IMR-90 (cell line): ENCODE measurements at regions not wholly inside any gene's neighbourhood (a gene's known extent, or its start where the extent isn't known, plus 50 kb on each side); places are given as distances from the start of the nearest gene placed in this dataset.
"Not testable (repeated sequence)": the region's sequence is repeated elsewhere in the genome, so short reads cannot be mapped to it uniquely, and the experiment has no call there.

ENCODE experiments used
- CEBPB ChIP-seq: IDR thresholded peaks from 2 replicates; pipeline ENCODE4 v1.6.1; 2012; ENCODE audit warnings: low read depth, low read length, improper control_type of control experiment
- CHD1 ChIP-seq: IDR thresholded peaks from 2 replicates; pipeline ENCODE4 v1.6.1; 2012; ENCODE audit warnings: low read depth, low read length, improper control_type of control experiment
- CTCF ChIP-seq: conservative IDR thresholded peaks from 2 replicates; pipeline ENCODE4 v1.5.1; 2012; ENCODE audit warnings: mild to moderate bottlenecking, low read depth, low read length, improper control_type of control experiment
- MXI1 ChIP-seq: IDR thresholded peaks from 2 replicates; pipeline ENCODE4 v1.6.1; 2012; ENCODE audit warnings: low read depth, mild to moderate bottlenecking, low read length, moderate library complexity, borderline replicate concordance
- NFE2L2 ChIP-seq: fragments of 150-350 bp; IDR thresholded peaks from 2 replicates; pipeline ENCODE4 v1.6.1; 2016; ENCODE audit warnings: low read depth, mild to moderate bottlenecking, low read length
- POLR2A ChIP-seq: IDR thresholded peaks from 2 replicates; pipeline ENCODE4 v1.6.1; 2012; ENCODE audit warnings: mild to moderate bottlenecking, low read depth, low read length
- RAD21 ChIP-seq: IDR thresholded peaks from 2 replicates; pipeline ENCODE4 v1.6.1; 2012; ENCODE audit warnings: low read length, improper control_type of control experiment
- RCOR1 ChIP-seq: IDR thresholded peaks from 2 replicates; pipeline ENCODE4 v1.6.1; 2012; ENCODE audit warnings: mild to moderate bottlenecking, low read length, improper control_type of control experiment; ENCODE audit not compliant: insufficient replicate concordance
- RFX5 ChIP-seq: IDR thresholded peaks from 2 replicates; pipeline ENCODE4 v1.8.0; 2012; ENCODE audit warnings: low read depth, mild to moderate bottlenecking, low read length, moderate library complexity
- SMC3 ChIP-seq: fragments of 150-350 bp; IDR thresholded peaks from 2 replicates; pipeline ENCODE4 v1.6.1; 2016; ENCODE audit warnings: low read depth, mild to moderate bottlenecking, antibody characterized with exemption, low read length, moderate library complexity
- USF2 ChIP-seq: fragments of 150-350 bp; IDR thresholded peaks from 2 replicates; pipeline ENCODE4 v1.6.1; 2017; ENCODE audit warnings: mild to moderate bottlenecking, antibody characterized with exemption, low read length, low read depth

DNA sequence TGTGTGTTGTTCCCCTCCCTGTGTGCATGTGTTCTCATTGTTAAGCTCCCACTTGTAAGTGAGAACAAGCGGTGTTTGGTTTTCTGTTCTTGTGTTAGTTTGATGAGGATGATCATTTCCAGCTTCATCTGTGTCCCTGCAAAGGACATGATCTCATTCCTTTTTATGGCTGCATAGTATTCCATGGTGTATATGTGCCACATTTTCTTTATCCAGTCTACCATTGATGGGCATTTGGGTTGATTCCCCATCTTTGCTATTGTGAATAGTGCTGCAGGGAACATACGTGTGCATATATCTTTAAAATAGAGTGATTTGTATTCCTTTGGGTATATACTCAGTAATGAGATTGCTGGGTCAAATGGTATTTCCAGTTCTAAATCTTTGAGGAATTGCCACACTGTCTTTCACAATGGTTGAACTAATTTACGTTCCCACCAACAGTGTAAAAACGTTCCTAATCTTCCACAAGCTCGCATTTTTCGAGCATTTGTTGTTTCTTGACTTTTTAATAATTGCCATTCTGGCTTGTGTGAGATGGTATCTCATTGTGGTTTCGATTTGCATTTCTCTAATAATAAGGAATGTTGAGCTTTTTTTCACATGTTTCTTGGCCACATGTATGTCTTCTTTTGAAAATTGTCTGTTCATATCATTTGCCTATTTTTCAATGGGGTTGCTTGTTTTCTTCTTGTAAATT is 60.6 kb upstream of the PPP1R12A start:
- TF ChIP-seq CTCF, POLR2A, MXI1, RCOR1, CEBPB, RAD21, USF2, NFE2L2, SMC3, CHD1, RFX5: not testable (repeated sequence)
